IPS DF 4.7 (cell line): ENCODE measurements at regions not wholly inside any gene's neighbourhood (a gene's known extent, or its start where the extent isn't known, plus 50 kb on each side); places are given as distances from the start of the nearest gene placed in this dataset.

ENCODE experiments used
- DNase-seq: peaks from one replicate; pipeline ENCODE4 v3.0.0-alpha.2; 2013; ENCODE audit warnings: low spot score; ENCODE audit errors: extremely low read depth

DNA sequence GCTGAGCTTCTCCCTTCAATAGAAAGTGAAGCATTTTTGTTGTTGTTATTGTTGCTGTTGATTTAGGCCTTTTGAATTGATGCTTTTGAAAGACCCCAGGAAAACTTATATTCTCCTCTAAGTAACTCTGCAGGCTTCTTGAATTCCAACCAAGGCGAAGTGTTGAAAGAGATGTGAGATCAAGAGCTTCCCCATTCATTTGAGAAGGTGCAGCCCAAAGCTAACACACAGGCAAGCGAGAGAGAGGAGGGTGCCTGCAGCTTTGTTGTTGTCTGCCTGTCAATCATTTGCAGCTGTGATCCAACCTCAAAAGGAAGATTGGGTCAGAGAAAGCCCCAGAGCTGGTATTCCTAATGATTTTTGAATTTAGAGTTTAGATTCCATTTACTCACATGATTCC, 963.6 kb upstream of the CNTNAP5 start:
- DNase-seq = no peak

DNA sequence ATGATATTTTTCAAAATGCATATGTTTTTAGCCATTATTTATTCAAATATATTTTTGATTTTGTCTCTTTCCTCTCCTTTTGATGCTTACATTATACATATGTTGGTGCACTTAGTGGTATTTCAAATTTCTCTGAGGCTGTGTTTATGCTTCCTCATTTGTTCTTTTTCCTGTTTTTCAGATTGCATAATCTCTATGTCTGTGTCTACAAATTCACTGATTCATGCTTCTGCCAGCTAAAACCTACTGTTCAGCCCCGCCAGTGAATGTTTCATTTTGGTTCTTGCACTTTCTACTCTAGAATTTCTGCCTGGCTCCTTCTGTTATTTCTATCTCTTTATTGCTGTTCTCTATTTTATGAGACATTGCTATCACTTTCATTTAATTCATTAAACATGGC, 951.7 kb upstream of the CNTNAP5 start:
- DNase-seq = no peak

DNA sequence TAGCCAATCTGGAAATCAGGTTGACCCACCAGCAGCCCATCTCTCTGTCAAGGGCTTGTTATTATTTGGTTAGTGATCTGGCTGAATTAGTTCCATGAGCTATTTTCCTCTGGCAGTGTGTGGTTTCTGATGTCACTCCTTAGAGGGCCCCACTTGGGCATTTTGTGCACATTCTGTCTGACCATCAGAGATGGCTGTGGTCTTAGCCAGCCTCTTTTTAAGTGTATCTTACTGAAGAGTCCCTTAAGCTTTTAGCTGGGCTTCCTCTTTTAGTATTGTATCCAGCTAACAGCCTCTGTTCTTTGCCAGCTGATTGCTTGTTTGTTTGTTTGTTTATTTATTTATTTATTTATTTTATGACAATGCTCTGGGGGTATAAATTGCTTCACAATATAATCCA, 951.1 kb upstream of the CNTNAP5 start:
- DNase-seq = no peak

DNA sequence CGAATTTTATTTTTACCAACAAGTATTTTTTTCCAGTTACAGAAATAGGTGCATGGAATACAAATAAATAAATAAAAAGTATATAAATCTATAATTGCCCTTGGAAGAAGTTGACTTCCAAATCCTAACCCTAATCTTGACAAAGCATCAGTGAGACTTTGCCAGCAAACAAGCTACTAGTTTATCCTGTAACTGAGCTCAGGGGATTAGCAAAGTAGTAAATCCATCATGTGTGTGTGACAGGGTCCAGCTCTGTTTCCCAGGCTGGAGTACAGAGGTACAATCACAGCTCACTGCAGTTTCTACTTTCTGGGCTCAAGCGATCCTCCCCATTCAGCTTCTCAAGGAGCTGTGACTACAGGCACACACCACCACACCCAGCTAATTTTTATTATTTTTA, 948.0 kb upstream of the CNTNAP5 start:
- DNase-seq = no peak

DNA sequence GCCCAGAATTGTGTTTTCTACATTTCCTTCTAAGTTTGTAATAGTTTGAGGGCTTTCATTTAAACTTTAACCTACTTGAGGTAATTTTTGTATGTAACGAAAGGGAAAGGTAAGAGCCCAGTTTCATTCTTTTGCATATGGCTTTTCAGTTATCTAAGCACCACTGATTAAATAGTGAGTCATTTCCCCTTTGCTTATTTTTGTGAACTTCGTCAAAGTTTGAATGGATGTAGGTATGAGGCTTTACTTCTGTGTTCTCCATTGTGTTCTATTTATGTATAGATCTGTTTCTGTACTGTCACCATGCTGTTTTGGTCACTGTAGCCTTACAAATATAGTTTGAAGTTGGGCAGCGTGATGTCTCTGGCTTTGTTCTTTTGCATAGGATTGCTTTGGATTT, 944.8 kb upstream of the CNTNAP5 start:
- no peak for DNase-seq

DNA sequence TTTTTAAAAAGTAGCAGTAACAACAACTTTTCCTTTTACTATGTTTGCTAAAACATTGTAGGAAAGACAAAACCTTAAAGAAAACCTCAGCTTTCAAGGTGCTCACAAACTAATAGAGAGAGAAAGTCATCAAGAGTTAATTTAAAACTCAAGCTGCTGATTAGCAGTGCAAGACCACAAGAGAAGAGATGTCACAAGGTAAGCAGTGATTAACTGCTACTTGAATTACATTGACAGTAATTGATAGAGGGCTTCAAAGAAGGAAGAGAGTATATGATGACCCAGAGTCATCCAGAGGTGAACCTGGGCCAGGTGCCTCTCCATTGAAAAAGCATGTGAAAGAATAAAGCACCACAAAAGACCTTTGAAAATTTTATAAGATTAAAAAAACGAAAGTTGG, 939.6 kb upstream of the CNTNAP5 start:
- DNase-seq = no peak

DNA sequence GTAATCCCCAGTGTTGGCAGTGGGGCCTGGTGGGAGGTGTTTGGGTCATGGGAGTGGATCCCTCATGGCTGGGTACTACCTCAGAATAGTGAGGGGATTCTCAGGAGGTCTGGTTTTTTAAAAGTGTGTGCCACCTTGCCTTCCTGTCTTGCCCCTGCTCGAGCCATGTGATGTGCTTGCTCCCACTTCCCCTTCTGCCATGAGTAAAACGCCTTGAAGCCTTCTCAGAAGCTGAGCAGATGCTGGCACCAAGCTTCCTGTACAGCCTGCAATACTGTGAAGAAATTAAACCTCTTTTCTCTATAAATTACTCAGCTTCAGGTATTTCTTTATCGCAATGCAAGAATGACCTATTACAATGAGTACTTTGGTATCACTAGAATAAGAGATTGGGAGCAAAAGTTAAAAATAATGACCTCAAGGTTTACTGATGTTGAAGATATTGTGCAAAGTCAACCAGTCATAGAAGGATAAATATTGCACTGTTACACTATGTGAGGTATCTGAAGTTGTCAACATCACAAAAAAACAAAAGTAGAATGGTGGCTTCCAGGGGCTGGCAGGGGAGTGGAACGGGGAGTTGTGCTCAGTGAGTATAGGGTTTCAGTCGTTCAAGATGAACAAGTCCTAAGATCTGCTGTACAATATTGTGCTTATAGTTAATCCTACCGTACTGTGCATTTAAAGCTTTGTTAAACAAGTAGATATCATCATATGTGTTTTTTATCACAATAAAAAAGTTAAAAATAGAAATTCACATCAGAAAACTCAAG, 938.3 kb upstream of the CNTNAP5 start:
- no peak for DNase-seq

DNA sequence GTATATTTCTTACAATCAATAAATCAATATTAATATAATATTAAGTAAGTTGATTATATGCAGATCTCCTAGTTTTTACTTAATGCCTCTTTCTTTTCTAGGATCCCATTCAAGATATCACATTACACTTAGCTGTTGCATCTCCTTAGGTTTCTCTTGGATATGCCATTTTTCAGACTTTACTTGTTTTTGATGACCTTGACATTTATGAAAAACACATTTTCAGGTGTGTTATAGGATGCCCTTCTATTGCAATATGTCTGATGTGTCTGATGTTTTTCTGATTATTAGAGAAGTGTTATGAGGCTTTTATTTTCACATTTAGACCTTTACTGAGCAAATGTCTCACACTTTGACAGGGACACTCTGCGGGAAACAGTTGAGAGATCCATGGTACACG, 933.6 kb upstream of the CNTNAP5 start:
- DNase-seq = no peak

DNA sequence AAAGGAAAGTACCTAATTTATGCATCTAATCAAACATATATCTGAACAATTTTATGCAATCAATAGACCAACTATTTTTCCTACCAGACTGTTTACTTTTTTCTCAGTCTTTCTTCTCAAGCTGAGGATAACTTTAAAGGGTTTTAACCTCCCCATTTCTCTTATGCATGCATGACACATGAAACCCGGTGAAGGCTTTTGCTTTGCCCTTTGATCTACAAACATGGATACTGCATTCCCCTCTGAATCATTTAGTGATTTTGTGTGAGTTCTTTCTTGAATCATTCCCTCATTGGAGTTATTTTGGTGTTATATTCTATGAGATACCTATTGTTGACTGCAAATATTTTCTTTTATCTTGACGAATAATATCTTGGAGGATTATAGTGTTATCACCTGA, 931.9 kb upstream of the CNTNAP5 start:
- DNase-seq = no peak

DNA sequence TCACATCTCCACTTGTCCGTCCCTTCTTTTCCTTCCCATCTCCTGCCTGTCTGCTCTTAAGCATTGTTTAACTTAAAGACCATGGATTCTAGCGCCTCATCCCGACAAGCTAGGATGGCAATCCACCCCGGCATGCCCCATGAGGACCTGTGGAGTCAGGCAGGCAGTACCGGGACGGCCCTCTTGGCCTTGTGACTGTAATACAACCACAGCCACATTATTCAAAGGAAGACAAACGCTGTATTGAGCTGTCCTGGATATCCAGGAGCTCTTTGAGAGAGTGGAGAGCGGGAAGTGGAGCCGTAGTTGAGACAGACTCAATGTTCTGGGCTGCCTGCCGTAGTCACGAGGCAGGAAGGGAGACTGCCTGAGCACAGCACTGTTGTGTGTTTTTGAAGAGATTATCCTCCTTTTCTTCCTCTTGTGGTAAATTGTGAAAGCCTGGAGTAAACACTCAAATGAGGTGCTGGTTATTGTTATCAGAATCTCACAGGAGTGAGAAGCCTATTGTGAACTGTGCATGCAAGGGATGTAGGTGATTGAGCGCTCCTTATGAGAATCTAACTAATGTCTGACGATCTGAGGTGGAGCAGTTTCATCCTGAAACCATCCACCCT, 929.8 kb upstream of the CNTNAP5 start:
- DNase-seq = no peak

DNA sequence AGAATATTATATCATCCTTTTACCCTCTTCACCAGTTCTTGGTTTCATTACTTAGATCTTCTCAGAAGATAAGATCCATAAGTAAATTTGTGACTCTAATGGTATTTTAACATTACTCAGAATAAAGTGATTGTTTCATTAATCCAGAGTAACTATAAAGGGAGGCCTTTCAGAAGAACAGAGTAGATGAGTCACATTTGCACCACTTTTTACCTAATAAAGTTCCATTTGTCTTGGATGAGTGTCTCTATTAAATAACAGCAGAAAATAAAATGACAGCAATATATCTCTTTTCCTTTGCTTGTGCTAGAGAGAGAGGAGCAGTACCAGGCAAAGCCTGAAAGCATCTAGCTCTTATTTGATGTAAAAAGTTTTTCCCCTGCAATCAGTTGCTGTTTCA, 926.5 kb upstream of the CNTNAP5 start:
- no peak for DNase-seq

DNA sequence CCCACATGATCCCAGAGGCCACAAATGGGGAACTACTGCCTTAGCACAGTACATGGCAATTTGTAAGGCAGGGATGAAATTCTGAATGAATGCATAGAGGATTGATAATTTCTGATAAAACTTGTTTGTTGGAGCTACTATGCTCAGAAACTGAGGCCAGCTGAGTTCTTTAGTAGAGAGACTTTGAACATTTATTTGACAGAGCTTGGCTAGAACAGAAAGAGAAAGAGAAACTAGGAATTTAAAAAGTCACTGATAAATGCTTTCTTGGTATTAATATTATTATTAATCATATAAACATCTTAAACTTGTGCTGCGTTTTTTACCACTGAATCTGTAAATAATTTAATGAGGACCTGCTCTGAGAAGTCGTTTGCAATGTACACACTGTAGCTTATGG, 923.7 kb upstream of the CNTNAP5 start:
- no peak for DNase-seq

DNA sequence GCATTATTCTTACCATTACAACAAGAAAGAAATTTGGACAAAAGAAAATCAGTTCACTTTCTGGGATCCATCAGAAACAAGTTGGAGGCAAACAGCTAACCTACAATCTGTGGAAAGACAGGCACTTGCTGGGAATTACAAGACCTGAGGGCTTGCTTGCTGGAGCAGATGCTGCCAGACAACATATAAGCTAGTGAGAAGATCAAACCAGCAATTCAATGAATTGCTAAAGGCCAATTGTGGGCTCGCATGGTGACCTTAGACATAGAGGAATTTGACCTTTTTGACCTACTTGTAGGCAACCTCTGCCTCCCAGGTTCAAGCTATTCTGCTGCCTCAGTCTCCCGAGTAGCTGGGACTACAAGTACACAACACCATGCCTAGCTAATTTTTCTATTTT, 921.2 kb upstream of the CNTNAP5 start:
- DNase-seq = no peak

DNA sequence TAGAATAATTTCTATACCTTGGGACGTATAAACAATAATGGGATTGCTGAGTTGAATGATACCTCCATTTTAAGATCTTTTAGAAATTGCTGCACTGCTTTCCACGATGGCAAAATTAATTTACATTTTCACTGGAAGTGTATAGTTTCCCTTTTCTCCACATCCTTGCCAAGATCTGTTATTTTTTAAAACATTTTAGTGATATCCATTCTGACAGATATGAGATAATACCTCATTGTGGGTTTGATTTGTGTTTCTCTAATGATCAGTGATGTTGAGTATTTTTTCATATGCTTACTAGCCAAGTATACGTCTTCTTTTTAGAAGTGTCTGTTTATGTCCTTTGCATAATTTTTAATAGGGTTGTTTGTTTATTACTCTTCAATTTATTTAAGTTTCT, 908.5 kb upstream of the CNTNAP5 start:
- DNase-seq = no peak

DNA sequence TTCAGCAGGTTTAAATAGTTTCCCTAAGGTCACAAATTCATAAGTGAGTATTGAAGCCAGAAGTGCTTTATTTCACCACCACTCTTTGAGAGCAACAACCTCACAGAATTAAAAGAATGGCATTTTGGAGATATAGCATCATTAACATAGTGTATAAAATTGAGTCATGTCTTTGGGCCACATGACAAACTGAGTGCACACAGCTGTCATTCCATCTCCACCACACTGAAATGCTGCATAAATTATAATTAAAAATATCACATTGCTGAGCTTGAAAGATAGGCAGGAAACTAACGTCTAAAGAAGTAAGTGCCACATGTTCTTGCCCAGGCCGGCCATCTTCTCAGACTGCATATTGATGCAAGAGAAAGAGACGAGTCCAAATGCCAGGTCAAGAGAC, 897.9 kb upstream of the CNTNAP5 start:
- no peak for DNase-seq

DNA sequence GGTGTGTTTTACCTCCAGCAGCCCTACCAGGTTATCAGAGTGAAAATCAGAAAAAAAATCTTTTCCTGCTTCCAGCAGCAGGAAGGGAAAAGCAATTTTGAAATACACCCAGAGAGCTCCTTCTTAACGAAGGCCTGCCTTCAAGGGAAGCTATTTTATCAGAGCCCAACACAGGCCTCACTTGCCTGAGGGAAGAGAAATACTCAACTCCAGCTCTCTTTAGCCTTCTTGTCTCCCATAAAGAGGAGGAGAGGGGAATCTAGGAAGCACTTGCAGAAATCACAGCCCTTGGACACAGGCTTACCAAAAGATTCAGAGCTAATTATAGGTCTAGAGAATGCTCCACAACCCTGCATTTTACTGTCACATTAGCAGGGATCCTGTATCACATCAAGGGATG, 896.1 kb upstream of the CNTNAP5 start:
- no peak for DNase-seq

DNA sequence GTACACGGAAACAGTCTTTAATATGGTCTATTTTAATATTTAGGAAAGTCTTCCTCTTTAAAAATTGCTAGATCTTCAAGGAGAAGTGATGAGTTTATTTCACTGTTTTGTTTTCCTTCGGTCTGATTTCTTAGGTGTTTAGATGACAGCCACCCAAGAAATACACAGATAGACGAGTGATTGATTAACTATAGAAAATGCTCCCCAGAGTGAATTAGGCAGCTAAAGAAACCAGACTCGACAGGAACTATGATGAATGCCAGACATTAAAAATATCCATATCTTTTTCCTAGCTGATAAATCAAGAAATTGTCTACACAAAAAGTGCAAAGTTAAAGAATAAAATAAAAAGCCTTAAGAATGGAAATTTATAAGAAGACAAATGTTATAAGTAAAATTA, 888.7 kb upstream of the CNTNAP5 start:
- DNase-seq = no peak

DNA sequence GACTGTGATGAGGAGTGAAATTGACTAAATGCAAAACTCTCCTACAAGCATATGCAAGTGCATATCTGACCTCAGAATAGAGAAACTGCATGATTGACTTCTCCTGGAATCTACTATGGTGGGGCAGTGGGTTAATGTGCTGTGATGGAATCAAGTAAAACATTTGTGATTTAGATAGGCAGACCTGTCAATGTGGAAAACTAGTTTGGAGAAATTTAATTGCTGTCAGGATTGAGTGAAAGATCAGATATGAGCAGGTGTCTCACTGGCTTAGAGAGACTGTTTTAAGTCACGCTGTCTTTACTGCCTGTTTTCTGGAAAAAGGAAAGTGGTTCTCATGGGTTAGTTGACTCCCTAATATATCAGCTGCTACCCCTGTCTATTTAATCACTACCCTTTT, 881.0 kb upstream of the CNTNAP5 start:
- DNase-seq = no peak

DNA sequence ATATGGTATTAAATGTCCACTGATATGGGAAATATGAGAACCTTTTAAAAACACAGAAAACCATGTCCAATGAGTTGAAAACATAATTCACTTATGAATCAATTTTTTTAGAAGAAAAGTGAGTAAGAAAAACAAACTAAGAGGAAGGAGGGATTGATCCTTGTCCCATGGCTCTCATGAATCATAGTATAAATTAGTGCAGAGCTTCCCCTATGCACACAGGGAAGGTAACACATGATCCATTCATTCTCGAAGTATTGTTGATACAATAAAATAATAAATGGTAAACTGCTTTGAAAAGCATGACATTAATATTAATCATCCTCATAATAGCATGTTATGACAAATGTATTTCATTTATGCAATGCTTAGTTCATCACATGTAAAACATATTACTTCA, 872.0 kb upstream of the CNTNAP5 start:
- no peak for DNase-seq

DNA sequence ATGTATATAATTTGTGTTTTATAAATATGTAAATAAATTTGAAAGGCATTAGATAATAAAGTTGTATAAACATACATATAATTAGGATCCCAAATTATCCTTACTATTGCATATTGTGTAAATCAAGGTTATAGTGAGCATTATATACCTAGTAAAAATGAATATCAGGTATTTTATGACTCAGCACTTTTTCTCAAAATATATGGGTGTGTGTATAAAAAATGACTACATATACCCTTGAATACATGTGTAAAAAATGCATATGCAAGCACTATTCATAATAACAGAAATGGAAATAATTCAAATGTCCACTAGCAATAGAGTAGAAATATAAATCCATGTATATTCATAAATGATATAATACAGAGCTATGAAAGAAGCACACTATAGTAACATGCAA, 870.9 kb upstream of the CNTNAP5 start:
- DNase-seq = no peak

DNA sequence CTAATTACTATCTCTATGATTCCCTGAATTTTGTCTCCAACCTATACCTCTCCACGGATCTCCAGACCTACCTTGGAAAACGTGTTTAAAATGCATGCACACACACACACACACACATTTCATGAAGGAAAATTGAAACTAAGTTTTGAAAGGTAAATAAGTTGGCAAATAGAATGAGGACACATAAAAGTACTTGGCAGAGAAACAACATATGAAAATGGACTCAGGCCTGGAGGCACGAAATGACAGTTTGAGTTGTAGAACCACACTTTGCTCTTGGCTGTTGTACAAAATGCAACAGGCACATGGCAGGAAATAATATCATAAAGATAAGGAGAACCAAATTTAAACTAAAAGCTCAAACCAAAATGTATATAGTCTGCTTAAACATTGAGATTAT, 868.1 kb upstream of the CNTNAP5 start:
- DNase-seq = no peak

DNA sequence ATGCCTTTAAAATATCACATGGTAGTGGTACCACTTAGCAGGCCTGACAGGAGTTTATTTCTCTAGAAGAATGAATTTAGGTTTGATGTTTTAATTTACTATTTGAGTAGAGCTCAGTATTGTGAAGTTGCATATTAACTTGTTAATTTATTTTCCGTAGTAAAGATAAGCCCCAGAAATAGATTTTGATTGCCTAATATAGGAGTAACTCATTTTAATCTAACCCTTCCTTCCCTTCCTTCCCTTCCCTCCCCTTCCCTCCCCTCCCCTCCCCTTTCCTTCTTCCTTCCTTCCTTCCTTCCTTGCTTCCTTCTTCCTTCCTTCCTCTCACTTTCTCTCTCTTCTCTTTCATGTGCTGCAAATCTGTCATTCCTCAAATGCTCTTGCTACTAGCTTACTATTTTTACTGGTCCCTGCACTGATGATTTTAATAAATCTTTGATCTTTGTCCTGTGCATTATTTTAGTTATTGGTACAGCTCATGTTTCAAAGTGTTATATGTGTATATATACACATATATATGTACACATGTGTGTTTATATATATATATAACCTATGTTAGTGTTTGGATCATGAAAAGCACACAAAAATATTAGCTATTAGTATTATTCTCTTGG, 862.6 kb upstream of the CNTNAP5 start:
- no peak for DNase-seq

DNA sequence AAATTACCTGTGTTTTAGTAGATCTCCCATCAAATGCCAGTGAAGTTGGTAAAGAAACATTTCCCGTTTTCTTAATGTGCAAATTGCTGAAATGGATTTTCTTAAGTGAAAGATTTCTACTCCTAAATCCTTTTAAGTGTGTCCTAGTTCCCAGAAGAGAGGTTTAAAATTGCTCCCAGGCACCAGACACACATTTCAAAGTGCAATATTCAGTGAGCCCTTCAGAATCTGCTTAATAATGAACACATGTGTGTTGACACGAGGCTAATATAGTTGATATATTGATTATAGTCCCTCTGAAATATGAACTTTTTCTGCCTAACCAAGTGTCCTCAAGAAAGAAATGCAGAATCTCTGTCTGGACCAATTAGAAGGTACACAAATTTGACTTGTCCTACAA, 861.7 kb upstream of the CNTNAP5 start:
- DNase-seq = no peak
